ENCODE measurements at regions not wholly inside any gene's neighbourhood (a gene's known extent, or its start where the extent isn't known, plus 50 kb on each side); places are given as distances from the start of the nearest gene placed in this dataset.
"Not testable (repeated sequence)": the region's sequence is repeated elsewhere in the genome, so short reads cannot be mapped to it uniquely, and the experiment has no call there.

- DNase-seq (ENCODE audit: low spot score) = no peak
Observed at GRCh38 chr11:71182791-71183677, 69.3 kb downstream of the SHANK2 start.

DNA sequence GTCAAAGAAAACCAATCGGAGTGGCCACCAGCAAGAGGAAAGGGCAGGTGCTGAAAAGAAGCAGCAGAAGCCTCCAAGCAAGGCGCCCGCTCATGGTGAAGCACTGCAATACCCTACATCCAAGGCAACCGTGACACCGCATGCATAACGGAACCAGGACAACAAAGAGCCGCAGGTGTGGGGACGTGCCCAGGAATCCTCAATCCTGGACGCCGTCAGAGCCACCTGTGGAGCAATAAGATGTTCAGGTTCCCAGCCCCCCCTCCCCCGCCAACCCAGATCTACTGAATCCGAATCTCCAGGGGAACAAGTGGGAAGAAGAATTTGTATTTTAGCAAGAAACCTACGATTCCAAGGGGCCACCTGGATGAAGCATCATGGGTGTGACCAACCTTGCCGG lies 70.8 kb downstream of the SHANK2 start:
- DNase-seq (ENCODE audit: low spot score) = no peak

- no peak for DNase-seq (ENCODE audit: low spot score)
Observed at GRCh38 chr11:71180694-71181470, 71.5 kb downstream of the SHANK2 start.

DNA sequence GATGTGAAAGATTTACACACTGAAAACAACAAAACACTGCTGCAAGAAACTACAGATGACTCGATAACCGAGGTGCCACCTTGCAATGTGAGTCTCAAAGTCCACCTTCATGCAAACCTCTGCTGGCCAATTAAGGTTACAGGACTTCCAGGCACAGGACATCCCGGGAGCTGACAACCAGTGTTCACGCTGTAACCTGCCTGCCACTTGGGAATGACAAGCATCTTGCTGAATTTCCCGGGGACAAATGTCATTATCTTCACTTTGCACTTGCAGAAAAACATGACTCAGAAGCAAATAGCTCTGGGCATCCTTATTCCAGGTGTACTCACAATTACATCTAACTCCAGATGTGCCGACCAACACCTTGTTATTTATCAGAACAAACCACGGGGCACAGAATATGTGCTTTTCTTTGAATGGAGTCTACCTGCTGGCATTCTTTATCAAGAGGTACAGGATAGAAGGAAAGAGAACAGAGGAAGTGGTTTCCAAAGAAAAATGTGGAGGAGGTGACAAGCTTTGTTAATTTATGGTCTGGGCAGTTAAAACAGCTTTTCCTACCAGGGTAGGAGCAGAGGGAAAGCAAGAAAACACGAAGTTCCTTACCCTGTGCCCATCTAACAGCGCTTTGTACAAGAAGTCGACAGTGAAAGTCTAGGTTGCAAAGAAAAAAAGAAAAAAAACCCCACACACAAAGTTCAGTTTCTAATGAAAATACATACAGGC lies 72.3 kb downstream of the SHANK2 start:
- peak; percentile 90 for DNase-seq (ENCODE audit: low spot score)

GRCh38 chr11:71178076-71178475 lies 74.3 kb downstream of the SHANK2 start:
- DNase-seq (ENCODE audit: low spot score) = no peak

DNA sequence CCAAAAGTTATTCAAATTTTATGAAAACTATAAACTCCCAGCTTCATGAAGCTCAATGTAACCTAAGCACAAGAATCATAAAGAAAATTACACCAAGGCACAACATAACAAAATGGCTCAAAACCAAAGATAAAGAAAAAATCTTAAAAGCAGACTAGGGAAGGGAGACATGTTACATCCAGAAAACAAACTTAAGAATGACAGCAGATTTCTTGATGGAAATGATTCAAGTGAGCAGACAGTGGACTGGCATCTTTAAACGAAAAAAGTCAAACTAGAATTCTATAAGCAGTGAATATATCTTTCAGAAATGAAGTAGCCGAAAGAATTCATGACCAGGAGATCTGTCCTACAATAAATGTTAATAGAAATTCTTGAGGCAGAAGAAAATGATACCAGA lies 75.6 kb downstream of the SHANK2 start:
- no peak for DNase-seq (ENCODE audit: low spot score)

DNA sequence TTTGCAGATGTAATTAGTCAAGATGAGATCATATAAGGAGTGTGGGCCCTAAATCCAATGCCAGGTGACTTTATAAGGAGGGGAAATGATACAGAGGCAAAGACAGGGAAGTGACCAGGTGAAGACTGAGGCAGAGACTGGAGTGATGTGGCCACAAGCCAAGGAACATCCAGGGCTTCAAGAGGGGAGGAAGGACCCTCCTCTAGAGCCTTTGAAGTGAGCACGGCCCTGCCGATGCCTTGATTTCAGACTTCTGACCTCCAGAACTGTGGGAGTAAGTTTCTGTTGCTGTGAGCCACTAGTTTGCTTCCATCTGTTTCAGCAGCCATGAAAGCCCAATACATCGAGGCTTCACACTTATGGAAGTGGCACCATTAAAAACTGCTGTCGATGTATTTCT lies 78.7 kb downstream of the SHANK2 start:
- DNase-seq (ENCODE audit: low spot score) = no peak

- DNase-seq (ENCODE audit: low spot score) = no peak
Observed at GRCh38 chr11:71172680-71173079, 79.7 kb downstream of the SHANK2 start.

GRCh38 chr11:71171576-71171975 lies 80.8 kb downstream of the SHANK2 start:
- DNase-seq (ENCODE audit: low spot score) = no peak

GRCh38 chr11:71170624-71171423 lies 81.6 kb downstream of the SHANK2 start:
- DNase-seq (ENCODE audit: low spot score) = no peak

- DNase-seq (ENCODE audit: low spot score) = no peak
Observed at GRCh38 chr11:71169313-71169712, 83.1 kb downstream of the SHANK2 start.

DNA sequence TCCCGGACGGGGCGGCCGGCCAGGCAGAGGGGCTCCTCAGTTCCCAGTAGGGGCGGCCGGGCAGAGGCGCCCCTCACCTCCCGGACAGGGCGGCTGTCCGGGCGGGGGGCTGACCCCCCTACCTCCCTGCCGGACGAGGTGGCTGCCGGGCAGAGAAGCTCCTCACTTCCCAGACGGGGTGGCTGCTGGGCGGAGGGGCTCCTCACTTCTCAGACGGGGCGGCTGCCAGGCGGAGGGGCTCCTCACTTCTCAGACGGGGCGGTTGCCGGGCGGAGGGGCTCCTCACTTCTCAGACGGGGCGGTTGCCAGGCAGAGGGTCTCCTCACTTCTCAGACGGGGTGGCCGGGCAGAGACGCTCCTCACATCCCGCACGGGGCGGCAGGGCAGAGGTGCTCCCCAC lies 84.6 kb downstream of the SHANK2 start:
- DNase-seq (ENCODE audit: low spot score) = not testable (repeated sequence)

- no peak for DNase-seq (ENCODE audit: low spot score)
Observed at GRCh38 chr11:71165771-71166170, 86.6 kb downstream of the SHANK2 start.

DNA sequence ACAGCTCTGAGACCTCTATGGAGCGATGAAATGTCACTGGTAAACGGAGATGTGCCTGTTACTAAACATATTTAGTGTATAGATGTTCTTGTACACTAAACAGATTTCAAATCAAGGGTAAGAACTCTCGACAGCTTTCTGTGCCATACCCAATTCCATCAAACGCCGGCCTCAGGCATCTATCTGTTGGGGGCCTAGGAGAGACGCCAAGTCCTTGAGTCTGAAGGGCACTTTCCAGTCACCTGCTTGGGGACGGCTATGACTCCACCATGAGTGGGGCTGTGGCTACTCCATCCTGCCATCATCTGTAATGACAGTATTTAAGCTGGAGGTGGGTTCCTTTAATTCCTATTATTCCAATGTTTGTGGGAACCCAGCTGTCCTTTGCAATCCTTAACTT lies 87.8 kb downstream of the SHANK2 start:
- no peak for DNase-seq (ENCODE audit: low spot score)

GRCh38 chr11:71164186-71164585 lies 88.2 kb downstream of the SHANK2 start:
- no peak for DNase-seq (ENCODE audit: low spot score)

GRCh38 chr11:71163371-71163770 lies 89.0 kb downstream of the SHANK2 start:
- DNase-seq (ENCODE audit: low spot score) = no peak

- no peak for DNase-seq (ENCODE audit: low spot score)
Observed at GRCh38 chr11:71158936-71159335, 93.4 kb downstream of the SHANK2 start.

DNA sequence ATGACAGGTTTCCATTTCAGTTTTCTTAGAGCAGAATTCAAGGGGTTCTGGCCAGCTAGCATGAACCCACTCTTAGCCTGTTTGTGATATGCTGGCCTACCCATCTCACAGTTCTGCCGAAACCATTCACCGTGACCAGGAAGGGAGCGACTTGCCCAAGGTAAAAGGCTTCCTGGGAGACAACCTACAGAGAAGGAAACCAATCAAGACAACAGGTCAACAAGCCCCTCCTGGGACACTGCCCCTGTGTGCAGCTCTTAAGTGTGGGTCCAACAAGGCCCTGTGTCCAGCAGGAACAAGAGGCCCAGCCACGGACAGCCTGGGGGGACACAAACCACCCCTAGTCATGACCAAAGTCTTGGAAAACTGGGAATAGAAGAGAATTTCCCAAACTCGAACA lies 94.7 kb downstream of the SHANK2 start:
- DNase-seq (ENCODE audit: low spot score) = not testable (repeated sequence)

DNA sequence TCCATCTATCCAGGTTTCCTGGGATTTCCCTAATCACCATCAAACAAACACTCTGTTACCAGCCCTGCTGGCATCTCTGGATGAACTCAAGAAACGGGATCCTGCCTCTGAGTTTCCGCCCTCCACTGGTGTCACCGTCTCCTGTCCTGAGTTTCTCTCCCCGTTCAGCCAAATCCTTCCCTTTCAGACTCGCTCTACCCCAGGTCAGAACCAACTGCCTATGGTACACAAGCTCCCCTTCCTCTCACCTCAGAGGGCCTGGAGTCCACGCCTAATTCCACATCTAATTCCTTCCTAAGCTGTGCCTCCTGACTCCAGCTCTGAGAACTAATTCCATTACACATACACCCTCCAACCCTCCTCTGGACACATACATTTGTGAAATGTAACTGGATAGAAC lies 96.1 kb downstream of the SHANK2 start:
- DNase-seq (ENCODE audit: low spot score) = no peak

GRCh38 chr11:71155846-71156245 lies 96.5 kb downstream of the SHANK2 start:
- no peak for DNase-seq (ENCODE audit: low spot score)

DNA sequence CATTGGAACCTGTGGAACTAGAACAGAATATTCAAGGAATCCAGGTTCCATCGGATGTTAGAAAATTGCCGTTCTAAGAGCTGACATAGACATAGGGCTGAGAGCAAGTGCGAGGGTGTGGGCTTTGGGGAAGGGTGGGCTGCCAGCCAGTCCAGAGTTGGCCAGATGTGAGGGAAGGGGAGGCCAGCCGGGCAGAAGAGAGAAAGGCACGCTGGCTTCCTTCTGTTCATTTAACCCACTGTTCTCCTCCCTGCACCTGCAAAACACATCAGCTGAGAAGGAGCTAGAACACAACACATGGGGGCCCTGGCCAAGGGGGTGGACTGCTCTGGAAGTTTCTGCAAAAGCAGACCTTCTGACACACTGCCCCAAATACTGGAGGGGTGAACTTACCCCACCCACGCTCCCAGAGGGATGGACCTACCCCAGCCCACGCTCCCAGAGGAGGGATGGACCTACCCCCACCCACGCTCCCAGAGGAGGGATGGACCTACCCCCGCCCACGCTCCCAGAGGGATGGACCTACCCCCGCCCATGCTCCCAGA lies 98.0 kb downstream of the SHANK2 start:
- no peak for DNase-seq (ENCODE audit: low spot score)

- peak; percentile 92 for DNase-seq (ENCODE audit: low spot score)
Observed at GRCh38 chr11:71153005-71153390, 99.4 kb downstream of the SHANK2 start.

All from HuH-7 (cell line).